ENCODE measurements at regions not wholly inside any gene's neighbourhood (a gene's known extent, or its start where the extent isn't known, plus 50 kb on each side); places are given as distances from the start of the nearest gene placed in this dataset.
A peak's percentile ranks its signal among the peaks of the same experiment; 100 is the strongest.

GRCh38 chr9:1708219-1708618 lies 306.9 kb upstream of the SMARCA2 start:
- DNase-seq (ENCODE audit: low read depth) (peak; percentile 48), FAIRE-seq (no peak)
- TF ChIP-seq CTCF (IDR thresholded peaks at IDR 0.05; ENCODE audit: insufficient read depth, low read length, severe bottlenecking), result no peak
- Histone ChIP-seq H3K36me3 (ENCODE audit: control insufficient read depth, insufficient read depth, low read length) (no peaks in the 10 kb centered on the region), H3K4me3 (ENCODE audit: low read depth, low read length) (no peak overlapping the region), H3K27me3 (ENCODE audit: control insufficient read depth, insufficient read depth, low read length) (no peaks in the 10 kb centered on the region)

- Histone ChIP-seq H3K27me3 (ENCODE audit: control insufficient read depth, insufficient read depth, low read length) (no peaks in the 10 kb centered on the region), H3K4me3 (ENCODE audit: low read depth, low read length) (no peak overlapping the region), H3K36me3 (ENCODE audit: control insufficient read depth, insufficient read depth, low read length) (no peaks in the 10 kb centered on the region)
- DNase-seq (ENCODE audit: low read depth), result peak; percentile 23
- TF ChIP-seq CTCF (IDR thresholded peaks at IDR 0.05; ENCODE audit: insufficient read depth, low read length, severe bottlenecking), result no peak
- no peak for FAIRE-seq
Measured at GRCh38 chr9:1709347-1709746, 305.8 kb upstream of the SMARCA2 start.

GRCh38 chr9:1712861-1713450 lies 302.2 kb upstream of the SMARCA2 start:
- no peak for FAIRE-seq
- DNase-seq (ENCODE audit: low read depth), result no peak
- Histone ChIP-seq H3K4me3 (ENCODE audit: low read depth, low read length) (no peak overlapping the region), H3K27me3 (ENCODE audit: control insufficient read depth, insufficient read depth, low read length) (no peaks in the 10 kb centered on the region), H3K36me3 (ENCODE audit: control insufficient read depth, insufficient read depth, low read length) (no peaks in the 10 kb centered on the region)
- TF ChIP-seq CTCF (IDR thresholded peaks at IDR 0.05; ENCODE audit: insufficient read depth, low read length, severe bottlenecking), result no peak

- no peak for FAIRE-seq
- TF ChIP-seq CTCF (IDR thresholded peaks at IDR 0.05; ENCODE audit: insufficient read depth, low read length, severe bottlenecking), result no peak
- no peak overlapping the region for H3K4me3 ChIP-seq (ENCODE audit: low read depth, low read length)
- no peak for DNase-seq (ENCODE audit: low read depth)
- no peaks in the 10 kb centered on the region for H3K36me3 ChIP-seq (ENCODE audit: control insufficient read depth, insufficient read depth, low read length)
- no peaks in the 10 kb centered on the region for H3K27me3 ChIP-seq (ENCODE audit: control insufficient read depth, insufficient read depth, low read length)
Measured at GRCh38 chr9:1713841-1714240, 301.3 kb upstream of the SMARCA2 start.

GRCh38 chr9:1717882-1718281 lies 297.3 kb upstream of the SMARCA2 start:
- DNase-seq (ENCODE audit: low read depth) (no peak), FAIRE-seq (no peak)
- no peak for TF ChIP-seq CTCF (IDR thresholded peaks at IDR 0.05; ENCODE audit: insufficient read depth, low read length, severe bottlenecking)
- H3K27me3 ChIP-seq (ENCODE audit: control insufficient read depth, insufficient read depth, low read length), result no peaks in the 10 kb centered on the region
- H3K4me3 ChIP-seq (ENCODE audit: low read depth, low read length), result no peak overlapping the region
- H3K36me3 ChIP-seq (ENCODE audit: control insufficient read depth, insufficient read depth, low read length), result no peaks in the 10 kb centered on the region

GRCh38 chr9:1718836-1719235 lies 296.3 kb upstream of the SMARCA2 start:
- no peaks in the 10 kb centered on the region for H3K27me3 ChIP-seq (ENCODE audit: control insufficient read depth, insufficient read depth, low read length)
- no peak for FAIRE-seq
- DNase-seq (ENCODE audit: low read depth), result no peak
- H3K36me3 ChIP-seq (ENCODE audit: control insufficient read depth, insufficient read depth, low read length), result no peaks in the 10 kb centered on the region
- H3K4me3 ChIP-seq (ENCODE audit: low read depth, low read length), result no peak overlapping the region
- no peak for TF ChIP-seq CTCF (IDR thresholded peaks at IDR 0.05; ENCODE audit: insufficient read depth, low read length, severe bottlenecking)
